Memory B cell (primary cell): ENCODE measurements at regions not wholly inside any gene's neighbourhood (a gene's known extent, or its start where the extent isn't known, plus 50 kb on each side); places are given as distances from the start of the nearest gene placed in this dataset.
"Not testable (repeated sequence)": the region's sequence is repeated elsewhere in the genome, so short reads cannot be mapped to it uniquely, and the experiment has no call there.

ENCODE experiments used
- ATAC-seq: fragments of 150-1000 bp; cut with Tn5 transposase; 2 replicates; pipeline ENCODE4 v1.10.0; 2021; ENCODE audit warnings: low read depth, mild to moderate bottlenecking, moderate library complexity
- DNase-seq, 2 donors: peaks; one replicate each; pipeline ENCODE4 v3.0.0; 2022; ENCODE audit warnings: low spot score in 2 of 2
- H3K27ac Mint-ChIP-seq: one replicate; pipeline ENCODE4 v1.8.0; 2022; ENCODE audit warnings: mild to moderate bottlenecking, moderate library complexity, mixed read lengths
- H3K27me3 Mint-ChIP-seq: one replicate; pipeline ENCODE4 v1.8.0; 2022; ENCODE audit warnings: mixed read lengths
- H3K36me3 Mint-ChIP-seq: one replicate; pipeline ENCODE4 v1.8.0; 2022; ENCODE audit warnings: mild to moderate bottlenecking, mixed read lengths
- H3K4me1 Mint-ChIP-seq: one replicate; pipeline ENCODE4 v1.8.0; 2022; ENCODE audit warnings: mixed read lengths
- H3K4me3 Mint-ChIP-seq: one replicate; pipeline ENCODE4 v1.8.0; 2022; ENCODE audit warnings: mild to moderate bottlenecking, moderate library complexity, mixed read lengths
- H3K9me3 Mint-ChIP-seq: one replicate; pipeline ENCODE4 v1.8.0; 2022; ENCODE audit warnings: mixed read lengths

DNA sequence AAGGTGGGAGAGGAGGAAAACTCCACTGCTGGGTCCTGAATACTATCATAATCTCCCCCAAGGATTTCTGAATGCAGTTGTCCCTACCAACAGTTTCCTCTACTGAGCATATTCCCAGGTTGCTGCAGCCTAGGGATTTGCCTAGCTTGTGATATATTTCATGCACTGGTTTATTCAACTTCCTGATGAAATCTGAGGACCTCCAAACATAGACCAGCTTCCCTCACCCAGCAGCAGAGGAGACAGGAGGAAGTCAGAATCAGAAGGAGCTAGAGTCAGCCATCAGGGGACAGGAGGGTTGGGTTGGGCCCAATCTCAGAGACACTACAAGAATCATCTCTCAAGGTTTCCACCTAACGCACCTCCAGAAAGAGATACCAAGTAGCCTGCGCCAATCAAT, 138.4 kb upstream of the TOP1 start:
- Mint-ChIP-seq H3K27ac (no peak overlapping the region), H3K9me3 (no peaks in the 10 kb centered on the region), H3K27me3 (peaks cover 10% of the 10 kb centered on the region), H3K4me1 (no peaks in the 10 kb centered on the region), H3K4me3 (no peak overlapping the region), H3K36me3 (no peaks in the 10 kb centered on the region)
- no peak for DNase-seq
- ATAC-seq = no peak

DNA sequence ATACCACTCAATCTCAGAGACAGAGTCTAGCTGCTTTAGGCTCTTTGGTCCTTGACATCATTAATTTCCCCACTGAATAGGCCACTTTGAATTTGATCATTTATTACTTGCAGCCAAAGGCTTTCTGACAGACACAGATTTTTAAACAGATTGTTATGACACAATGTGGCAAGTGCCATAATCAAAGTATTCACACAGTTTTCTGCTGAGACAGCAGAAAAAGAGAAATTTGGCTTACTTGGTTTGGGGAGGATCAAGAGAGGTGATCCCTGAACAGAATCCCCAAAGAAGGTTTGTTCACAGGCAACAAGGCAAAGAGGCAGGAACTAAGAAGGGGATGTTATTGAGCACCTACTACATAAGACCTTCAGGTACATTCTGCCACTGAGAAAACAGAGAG, 138.0 kb upstream of the TOP1 start:
- Mint-ChIP-seq H3K27me3 (peaks cover 8% of the 10 kb centered on the region), H3K9me3 (no peaks in the 10 kb centered on the region), H3K4me1 (no peaks in the 10 kb centered on the region), H3K36me3 (no peaks in the 10 kb centered on the region), H3K4me3 (no peak overlapping the region), H3K27ac (no peak overlapping the region)
- DNase-seq (no peak), ATAC-seq (no peak)

DNA sequence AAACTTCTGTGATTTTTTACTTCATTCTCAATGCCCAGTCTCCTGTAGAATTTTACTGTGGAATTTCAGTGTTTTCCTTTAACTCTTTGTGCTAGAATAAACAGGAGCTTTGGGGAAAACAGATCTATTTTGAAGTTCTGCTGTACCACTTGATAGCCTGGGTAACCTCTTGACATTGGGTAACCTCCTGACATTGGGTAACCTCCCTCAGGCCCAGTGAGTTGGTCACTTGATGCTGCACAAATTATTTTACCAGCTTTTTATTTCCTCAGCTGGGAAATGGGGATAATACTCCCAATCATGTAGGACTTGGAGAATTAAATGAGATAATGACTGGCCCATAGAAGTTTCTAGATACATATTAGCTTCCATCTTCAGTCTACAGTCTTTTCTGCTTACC, 137.3 kb upstream of the TOP1 start:
- Mint-ChIP-seq H3K4me3 (no peak overlapping the region), H3K4me1 (no peaks in the 10 kb centered on the region), H3K36me3 (no peaks in the 10 kb centered on the region), H3K9me3 (no peaks in the 10 kb centered on the region), H3K27ac (no peak overlapping the region), H3K27me3 (peaks cover 9% of the 10 kb centered on the region)
- no peak for ATAC-seq
- no peak for DNase-seq

DNA sequence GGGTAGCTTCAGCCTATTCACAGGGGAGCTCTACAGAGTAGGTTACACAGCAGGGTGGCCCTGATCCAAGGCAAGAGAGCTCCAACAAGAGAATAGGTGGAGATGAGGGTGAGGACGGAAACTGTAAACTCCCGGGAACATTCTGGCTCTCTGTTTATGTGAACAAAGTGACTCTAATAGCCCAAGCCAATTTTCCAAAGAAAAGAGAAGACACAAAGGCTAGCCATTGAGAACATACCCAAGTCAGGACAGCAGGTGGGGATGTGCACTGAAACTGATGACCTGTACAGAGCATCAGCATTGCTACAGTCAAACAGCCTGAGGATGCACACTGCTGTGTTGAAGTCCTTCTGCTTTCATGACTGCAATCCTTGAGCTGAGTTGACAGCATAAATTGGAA, 136.0 kb upstream of the TOP1 start:
- Mint-ChIP-seq H3K9me3 (no peaks in the 10 kb centered on the region), H3K27me3 (peaks cover 6% of the 10 kb centered on the region), H3K27ac (no peak overlapping the region), H3K4me3 (no peak overlapping the region), H3K36me3 (no peaks in the 10 kb centered on the region), H3K4me1 (no peaks in the 10 kb centered on the region)
- peak in 1 of 2 donors; percentile 6 for DNase-seq
- peak; percentile 62 for ATAC-seq

DNA sequence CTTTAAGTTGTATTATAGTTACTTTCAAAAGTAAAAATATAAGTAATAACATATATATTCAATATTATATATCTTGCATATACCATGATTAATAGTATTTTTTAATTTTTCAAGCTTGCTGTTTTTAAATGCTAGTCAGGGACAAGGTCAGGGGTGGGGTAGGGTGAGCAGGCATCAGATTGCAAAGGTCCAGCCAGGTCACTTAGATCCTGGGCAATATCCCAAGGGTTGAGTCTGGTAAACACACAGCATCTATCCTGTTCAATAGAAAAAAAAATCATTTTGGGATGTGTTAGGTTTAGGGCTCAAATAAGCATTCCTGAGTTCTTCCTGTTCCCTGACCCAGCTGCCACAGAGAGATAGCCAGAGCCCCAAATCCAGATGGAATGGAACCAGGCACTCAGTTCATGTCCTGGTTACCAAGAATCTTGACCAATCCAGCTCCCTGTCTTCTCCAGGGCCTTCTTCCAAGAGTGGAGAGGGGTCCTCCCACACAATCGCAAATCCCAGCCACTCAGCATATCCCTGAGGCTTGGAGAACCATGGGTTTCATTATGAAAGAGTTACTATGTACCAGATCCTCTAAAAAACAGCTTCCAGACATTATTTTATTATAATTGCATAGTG, 134.9 kb upstream of the TOP1 start:
- Mint-ChIP-seq H3K4me1 (no peaks in the 10 kb centered on the region), H3K9me3 (no peaks in the 10 kb centered on the region), H3K27ac (no peak overlapping the region)

DNA sequence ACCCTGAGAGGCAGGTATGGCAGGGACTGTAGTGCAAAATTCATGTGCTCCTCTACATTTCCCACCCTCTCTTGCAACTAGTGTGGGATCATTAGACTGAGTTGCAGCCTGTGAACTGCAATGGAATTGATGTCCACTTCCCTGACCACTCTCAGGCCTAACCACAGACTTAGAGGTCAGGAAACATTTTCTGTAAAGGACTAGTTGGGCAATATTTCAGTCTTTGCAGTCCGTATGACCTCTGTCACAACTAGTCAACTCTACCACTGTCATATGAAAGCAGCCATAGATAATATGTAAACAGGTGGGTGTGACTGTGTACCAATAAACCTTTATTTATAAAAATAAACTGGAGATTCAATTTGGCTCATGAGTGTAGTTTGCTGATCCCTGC, 134.4 kb upstream of the TOP1 start:
- Mint-ChIP-seq H3K27ac (no peak overlapping the region), H3K4me3 (no peak overlapping the region), H3K27me3 (peaks cover 7% of the 10 kb centered on the region), H3K4me1 (no peaks in the 10 kb centered on the region), H3K9me3 (no peaks in the 10 kb centered on the region), H3K36me3 (no peaks in the 10 kb centered on the region)
- ATAC-seq (no peak), DNase-seq (no peak)

More for the DNA sequence above, 134.9 kb upstream of the TOP1 start:
- peaks cover 7% of the 10 kb centered on the region for H3K27me3 Mint-ChIP-seq
- no peak for ATAC-seq
- no peaks in the 10 kb centered on the region for H3K36me3 Mint-ChIP-seq
- no peak for DNase-seq
- H3K4me3 Mint-ChIP-seq = no peak overlapping the region

DNA sequence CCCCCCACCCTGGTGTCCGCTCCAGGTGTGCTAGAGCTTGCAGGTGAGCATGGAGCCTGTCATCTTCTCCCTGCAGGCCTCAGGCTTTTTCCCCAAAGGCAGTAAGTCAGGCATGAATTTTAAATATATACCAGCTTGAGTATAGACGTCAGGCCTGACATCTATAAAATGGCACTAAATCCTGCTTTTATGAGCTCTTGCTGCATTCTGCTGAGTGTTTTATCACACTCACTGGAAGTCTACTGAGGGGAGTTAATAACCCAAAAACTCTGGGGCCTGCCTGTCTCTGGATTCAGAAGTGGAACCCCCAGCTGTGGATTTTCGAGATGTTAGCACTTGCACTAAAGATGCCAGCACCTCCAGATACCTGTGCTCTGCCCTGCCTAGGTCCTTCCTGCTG, 133.4 kb upstream of the TOP1 start:
- Mint-ChIP-seq H3K27ac (no peak overlapping the region), H3K9me3 (no peaks in the 10 kb centered on the region), H3K27me3 (peaks cover 7% of the 10 kb centered on the region), H3K4me3 (no peak overlapping the region), H3K36me3 (no peaks in the 10 kb centered on the region), H3K4me1 (no peaks in the 10 kb centered on the region)
- DNase-seq = no peak
- ATAC-seq = no peak

DNA sequence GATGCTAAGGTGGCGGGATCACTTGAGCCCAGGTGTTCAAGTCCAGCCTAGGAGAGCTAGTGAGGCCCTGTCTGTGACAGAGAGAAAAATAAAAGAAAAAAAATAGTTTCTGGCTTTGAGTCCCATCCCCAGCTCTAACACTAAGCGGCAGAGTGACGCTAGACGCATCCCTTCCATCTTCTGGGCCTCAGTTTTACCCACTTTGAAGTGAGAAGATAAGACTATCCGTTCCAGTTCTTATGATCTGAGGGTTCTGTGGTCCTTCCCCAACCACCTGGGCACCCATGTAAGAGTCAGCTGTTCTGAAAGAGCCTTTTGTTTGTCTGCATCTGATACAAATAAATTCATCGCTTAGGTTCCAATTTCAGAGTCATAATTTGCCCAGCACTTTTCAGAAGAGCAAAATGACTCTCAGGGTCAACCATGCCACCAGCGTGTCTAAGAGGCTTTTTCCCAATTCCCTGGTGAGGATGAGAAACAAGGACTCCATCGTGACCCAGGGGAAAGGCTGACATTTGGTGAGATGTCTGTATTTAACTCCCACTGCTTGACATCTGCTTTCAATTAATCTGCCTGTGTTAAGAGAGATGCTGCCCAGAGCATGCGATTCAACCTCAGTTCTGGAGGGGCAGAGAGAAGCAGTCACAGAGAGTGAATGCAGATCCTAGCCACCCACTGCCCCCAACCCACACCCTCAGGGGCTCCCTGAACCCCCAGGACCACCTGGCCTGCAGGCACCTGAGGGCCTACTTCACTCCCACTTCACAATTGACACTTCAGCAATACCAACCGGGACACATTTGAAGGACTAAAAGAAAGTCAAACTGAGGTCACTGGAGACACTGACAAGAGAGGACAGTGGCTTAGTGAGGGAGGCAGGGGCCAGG, 131.6 kb upstream of the TOP1 start:
- peaks cover 7% of the 10 kb centered on the region for H3K27me3 Mint-ChIP-seq
- no peaks in the 10 kb centered on the region for H3K9me3 Mint-ChIP-seq
- no peaks in the 10 kb centered on the region for H3K4me1 Mint-ChIP-seq
- ATAC-seq (no peak), DNase-seq (no peak)
- H3K27ac Mint-ChIP-seq = no peak overlapping the region
- H3K36me3 Mint-ChIP-seq = no peaks in the 10 kb centered on the region
- H3K4me3 Mint-ChIP-seq = no peak overlapping the region

DNA sequence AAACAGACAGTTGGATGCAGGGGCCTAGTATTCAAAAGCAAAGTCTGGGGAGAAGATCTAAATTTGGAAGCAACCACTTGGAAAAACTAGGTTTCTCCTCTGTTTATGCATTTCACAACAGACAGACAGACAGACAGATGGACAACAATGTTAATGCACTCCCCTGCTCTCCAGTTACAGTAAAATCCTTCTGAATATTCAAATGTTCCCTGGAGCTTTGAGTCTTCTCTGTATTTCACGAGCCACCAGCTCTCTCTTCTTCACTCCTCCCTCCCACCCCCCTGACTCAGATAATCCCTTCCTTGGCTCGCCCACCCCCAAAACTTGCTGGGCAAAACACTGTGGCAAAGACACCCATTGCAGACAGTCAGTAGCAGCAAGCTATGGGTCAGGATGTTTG, 129.3 kb upstream of the TOP1 start:
- no peaks in the 10 kb centered on the region for H3K4me1 Mint-ChIP-seq
- H3K4me3 Mint-ChIP-seq = no peak overlapping the region
- ATAC-seq (no peak), DNase-seq (no peak)
- H3K27me3 Mint-ChIP-seq = peaks cover 7% of the 10 kb centered on the region
- no peaks in the 10 kb centered on the region for H3K36me3 Mint-ChIP-seq
- no peak overlapping the region for H3K27ac Mint-ChIP-seq
- H3K9me3 Mint-ChIP-seq = no peaks in the 10 kb centered on the region

DNA sequence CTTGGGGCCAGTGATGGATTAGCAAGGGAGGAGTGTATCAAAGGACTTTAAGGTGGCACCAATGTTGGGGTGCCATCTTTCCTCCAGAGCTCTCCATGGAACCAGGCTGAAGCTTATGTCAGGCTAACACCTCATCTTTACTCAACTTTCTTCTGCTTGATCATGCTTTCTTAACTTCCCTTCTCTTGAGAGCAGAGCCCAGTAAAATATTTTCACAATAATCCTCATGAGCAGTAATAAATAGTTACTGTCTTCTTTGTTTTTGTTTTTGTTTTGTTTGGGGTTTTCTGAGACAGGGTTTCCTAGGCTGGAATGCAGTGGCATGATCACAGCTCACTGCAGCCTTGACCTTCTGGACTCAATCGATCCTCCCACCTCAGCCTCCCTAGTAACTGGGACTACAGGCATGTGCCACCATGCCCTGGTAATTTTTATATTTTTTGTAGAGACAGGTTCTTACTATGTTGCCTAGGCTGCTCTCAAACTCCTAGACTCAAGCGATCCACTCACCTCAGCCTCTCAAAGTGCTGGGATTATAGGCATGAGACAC, 127.9 kb upstream of the TOP1 start:
- no peaks in the 10 kb centered on the region for H3K4me1 Mint-ChIP-seq
- ATAC-seq = no peak
- peaks cover 6% of the 10 kb centered on the region for H3K27me3 Mint-ChIP-seq
- H3K4me3 Mint-ChIP-seq = no peak overlapping the region
- H3K27ac Mint-ChIP-seq = no peak overlapping the region
- no peaks in the 10 kb centered on the region for H3K36me3 Mint-ChIP-seq
- no peaks in the 10 kb centered on the region for H3K9me3 Mint-ChIP-seq
- no peak for DNase-seq

DNA sequence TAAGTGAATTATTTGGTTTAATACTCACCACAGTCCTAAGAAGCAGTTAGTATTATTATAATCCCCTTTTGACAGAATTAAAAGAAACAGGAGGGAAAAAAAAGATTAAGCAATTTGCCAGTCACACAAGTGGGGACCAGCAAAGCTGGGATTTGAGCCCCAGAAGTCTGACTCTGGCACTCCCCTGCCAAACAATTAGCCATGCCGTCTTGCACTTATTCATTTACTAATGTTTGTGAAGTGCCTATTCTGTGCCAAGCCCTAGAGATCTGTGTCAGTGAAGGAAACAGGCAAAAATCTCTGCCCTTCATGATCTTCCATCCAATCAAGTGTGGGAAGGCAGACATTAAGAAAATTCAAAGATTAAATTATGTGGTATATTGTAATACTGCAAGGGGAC, 126.0 kb upstream of the TOP1 start:
- H3K27ac Mint-ChIP-seq = no peak overlapping the region
- peaks cover 3% of the 10 kb centered on the region for H3K27me3 Mint-ChIP-seq
- H3K4me3 Mint-ChIP-seq = no peak overlapping the region
- H3K9me3 Mint-ChIP-seq = peaks cover 1% of the 10 kb centered on the region
- no peak for ATAC-seq
- DNase-seq = no peak
- H3K36me3 Mint-ChIP-seq = peaks cover 1% of the 10 kb centered on the region
- H3K4me1 Mint-ChIP-seq = no peaks in the 10 kb centered on the region

DNA sequence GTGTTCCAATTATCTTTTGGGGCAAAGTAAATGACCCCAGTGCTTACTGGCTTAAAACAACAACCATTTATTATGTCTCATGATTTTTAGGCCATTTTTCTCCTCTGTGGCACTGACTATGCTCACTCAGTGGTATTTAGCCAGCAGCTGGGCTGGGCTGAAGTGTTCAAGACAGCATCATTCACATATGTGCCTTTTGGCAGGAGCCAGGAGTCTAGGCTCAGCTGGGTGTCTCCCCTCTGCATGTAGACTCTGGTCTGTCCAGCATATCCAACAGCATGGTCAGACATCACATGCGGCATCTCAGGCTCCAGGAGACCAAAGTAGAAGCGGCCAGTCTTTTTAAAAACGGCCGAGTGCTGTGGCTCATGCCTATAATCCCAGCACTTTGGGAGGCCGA, 120.3 kb upstream of the TOP1 start:
- Mint-ChIP-seq H3K27me3 (peaks cover 5% of the 10 kb centered on the region), H3K27ac (no peak overlapping the region), H3K4me3 (no peak overlapping the region), H3K9me3 (peaks cover 1% of the 10 kb centered on the region), H3K4me1 (no peaks in the 10 kb centered on the region), H3K36me3 (peaks cover 1% of the 10 kb centered on the region)
- DNase-seq = no peak
- no peak for ATAC-seq

DNA sequence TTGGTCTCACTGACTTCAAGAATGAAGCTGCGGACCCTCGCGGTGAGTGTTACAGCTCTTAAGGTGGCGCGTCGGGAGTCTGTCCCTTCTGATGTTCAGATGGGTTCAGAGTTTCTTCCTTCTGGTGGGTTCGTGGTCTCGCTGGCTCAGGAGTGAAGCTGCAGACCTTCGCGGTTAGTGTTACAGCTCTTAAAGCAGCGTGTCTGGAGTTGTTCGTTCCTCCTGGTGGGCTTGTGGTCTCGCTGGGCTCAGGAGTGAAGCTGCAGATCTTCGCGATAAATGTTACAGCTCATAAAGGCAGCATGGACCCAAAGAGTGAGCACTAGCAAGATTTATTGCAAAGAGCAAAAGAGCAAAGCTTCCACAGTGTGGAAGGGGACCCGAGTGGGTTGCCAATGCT, 119.1 kb upstream of the TOP1 start:
- H3K27me3 Mint-ChIP-seq, H3K36me3 Mint-ChIP-seq, ATAC-seq, DNase-seq, H3K27ac Mint-ChIP-seq, H3K4me3 Mint-ChIP-seq, H3K4me1 Mint-ChIP-seq, H3K9me3 Mint-ChIP-seq: not testable (repeated sequence)

DNA sequence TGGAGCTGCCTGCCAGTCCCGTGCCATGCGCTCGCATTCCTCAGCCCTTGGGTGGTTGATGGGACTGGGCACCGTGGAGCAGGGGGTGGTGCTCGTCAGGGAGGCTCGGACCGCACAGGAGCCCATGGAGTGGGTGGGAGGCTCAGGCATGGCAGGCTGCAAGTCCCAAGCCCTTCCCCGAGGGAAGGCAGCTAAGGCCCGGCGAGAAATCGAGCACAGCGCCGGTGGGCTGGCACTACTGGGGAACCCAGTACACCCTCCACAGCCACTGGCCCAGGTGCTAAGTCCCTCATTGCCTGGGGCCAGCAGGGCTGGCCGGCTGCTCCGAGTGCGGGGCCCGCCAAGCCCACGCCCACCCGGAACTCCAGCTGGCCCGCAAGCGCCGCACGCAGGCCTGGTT, 118.2 kb upstream of the TOP1 start:
- H3K36me3 Mint-ChIP-seq, H3K4me1 Mint-ChIP-seq, H3K27me3 Mint-ChIP-seq, H3K27ac Mint-ChIP-seq, H3K9me3 Mint-ChIP-seq, DNase-seq, H3K4me3 Mint-ChIP-seq, ATAC-seq: not testable (repeated sequence)
